CD1c-positive myeloid dendritic cell (primary cell): ENCODE measurements at regions not wholly inside any gene's neighbourhood (a gene's known extent, or its start where the extent isn't known, plus 50 kb on each side); places are given as distances from the start of the nearest gene placed in this dataset.

Source experiments
- DNase-seq: peaks from one replicate; pipeline ENCODE4 v3.0.0-alpha.2; 2016; ENCODE audit errors: extremely low spot score

DNA sequence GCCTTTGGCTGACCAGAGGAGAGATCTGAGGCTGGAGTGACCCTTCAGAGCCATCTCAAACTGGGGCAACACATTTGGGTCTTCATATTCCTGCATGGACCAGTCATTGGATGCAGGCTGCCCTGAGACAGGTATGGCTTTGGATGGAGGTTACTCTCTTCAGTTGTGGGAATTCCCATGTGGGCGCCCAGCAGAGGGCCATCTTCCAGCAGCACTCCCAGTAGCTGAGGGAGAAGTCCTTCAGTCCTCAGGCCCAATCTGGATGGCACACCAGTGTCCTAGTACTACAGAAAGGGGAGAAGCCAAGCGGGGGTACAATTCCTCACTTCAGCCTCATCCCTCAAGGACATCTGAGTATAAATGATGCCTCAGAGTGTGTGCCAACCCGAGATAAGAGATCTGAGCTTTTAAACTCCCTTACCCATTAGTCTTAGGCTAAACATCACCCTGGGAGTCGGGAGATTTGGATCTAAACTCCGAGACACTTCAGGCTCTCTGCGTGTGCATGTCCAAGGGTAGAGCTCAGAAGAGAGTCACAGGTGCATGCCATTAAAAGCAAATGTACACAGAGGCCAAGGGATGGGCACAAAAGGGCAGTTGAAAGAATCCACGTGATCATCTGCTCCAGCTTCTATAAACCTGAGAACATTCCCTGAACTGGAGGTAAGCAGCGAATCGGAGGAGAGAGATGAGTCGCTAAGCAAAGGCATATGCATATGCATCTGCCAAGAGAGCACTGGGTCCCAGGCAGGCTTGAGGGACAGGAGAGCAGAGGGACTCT, 204.6 kb downstream of the CD83 start:
- DNase-seq, result no peak

DNA sequence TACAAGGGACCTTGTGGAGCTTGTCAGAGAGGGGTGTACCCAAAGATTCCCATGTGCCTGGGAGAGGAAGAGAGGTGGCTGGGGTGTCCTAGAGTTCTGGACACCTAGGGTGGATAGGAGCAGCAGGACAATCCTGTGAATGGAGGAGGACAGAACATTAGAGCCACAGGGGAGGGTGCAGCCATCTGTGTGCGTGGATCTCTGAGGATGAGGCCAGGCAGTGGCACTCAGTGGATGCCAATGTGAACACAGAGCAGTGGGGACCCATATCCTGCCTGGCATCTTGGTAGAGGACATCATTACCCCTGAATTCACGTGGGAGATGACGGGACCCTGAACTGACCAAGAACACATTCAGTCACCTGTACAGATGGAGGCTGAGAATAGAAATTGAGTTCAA, 205.3 kb downstream of the CD83 start:
- DNase-seq, result no peak

DNA sequence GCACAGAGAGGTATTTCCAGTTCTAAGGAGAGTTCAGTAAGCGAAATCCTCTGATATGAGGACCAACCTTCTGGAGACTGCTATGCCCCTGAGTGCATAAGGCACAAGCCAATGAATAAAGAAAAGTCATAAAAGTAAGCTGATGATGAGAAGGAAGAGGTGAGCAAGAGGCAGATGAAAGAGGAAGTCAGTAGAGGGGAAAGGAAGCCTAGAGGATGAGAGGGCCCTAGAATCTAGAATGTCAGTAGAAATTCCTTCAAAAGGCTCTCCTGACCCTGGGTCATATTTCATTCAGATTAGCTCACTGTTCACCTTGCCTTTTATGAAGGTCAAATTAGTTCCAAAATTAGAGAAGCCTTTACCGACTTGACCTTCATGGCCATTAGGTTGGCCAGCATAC, 209.2 kb downstream of the CD83 start:
- no peak for DNase-seq

DNA sequence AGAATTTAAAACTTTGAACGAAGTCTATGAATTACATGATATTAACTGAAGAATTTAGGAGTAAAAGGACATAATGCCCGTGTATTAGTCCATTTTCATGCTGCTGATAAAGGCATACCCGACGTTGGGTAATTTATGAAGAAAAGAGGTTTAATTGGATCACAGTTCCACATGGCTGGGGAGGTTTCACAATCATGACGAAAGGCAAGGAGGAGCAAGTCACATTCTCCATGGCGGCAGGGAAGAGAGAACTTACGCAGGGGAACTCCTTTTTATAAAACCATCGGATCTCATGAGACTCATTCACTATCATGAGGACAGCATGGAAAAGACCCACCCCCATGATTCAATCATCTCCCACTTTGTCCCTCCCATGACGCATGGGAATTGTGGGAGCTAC, 210.6 kb downstream of the CD83 start:
- DNase-seq, result no peak

DNA sequence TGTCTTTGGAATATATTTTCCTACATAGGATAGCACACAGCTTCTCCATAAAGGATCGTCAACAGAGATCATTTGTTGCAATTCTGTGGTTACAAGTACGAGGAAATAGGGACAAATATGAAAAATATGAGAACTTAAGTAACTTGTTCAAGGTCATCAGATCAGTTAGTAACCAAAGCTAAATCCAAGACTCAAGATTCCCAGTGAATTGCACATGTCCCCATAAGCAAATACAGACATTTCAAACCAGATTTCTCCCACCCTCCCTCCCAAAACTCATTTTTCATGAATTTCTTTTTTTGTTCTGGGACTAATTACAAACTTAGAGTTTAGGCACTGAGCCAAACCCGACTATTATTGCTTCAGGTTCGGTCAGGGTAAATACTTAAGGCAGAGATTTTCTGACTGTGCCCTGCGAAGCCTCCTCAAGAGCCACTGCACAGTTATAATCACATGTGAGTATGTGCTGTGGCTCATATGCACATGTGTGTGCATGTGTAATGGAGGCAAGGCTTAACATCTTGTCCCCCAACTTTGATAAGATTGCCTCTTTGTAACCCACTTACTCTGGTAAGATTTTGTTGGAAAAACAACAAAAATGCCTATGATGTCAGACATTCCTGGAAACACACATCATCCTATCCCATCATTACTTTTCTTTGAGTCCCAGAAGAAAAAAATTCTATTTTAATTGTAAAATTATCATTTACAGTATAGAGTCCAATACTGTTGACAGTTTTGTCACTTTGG, 216.2 kb downstream of the CD83 start:
- DNase-seq, result no peak

DNA sequence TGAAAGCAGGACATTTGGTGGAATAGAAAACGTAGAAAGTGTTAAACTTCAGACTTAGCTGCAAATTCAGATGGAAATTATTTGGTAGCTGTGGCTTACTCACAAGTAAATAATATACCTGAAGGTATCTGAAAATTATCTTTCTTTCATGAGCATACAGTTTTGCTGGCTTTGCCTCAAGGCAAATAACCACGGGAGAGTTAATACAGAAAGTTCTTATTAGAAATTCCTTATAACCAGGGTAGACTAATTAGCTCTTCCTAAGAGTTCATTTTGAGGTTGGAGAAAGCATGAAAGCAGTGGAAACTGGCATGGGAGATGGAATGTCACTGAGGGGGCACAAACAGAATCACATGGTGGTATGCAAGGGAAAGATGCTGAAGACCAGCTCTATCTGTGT, 217.5 kb downstream of the CD83 start:
- DNase-seq, result no peak

DNA sequence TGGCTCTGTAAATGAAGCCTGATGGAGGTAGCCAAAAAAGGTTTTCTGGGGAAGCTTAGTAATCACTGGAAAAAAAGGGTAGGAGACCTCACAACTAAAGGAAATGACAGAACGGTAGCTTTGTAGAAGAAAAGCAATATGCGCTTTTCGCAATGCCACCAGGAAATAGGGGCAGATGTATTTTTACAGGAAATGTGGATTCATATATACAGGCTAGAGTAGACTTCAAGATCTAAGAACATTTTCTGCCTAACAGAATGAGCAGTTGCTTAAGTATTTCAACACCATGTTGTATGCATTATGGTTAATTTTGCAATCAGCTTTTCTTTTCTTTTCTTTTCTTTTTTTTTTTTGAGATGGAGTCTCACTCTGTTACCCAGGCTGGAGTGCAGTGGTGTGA, 219.6 kb downstream of the CD83 start:
- DNase-seq, result no peak

DNA sequence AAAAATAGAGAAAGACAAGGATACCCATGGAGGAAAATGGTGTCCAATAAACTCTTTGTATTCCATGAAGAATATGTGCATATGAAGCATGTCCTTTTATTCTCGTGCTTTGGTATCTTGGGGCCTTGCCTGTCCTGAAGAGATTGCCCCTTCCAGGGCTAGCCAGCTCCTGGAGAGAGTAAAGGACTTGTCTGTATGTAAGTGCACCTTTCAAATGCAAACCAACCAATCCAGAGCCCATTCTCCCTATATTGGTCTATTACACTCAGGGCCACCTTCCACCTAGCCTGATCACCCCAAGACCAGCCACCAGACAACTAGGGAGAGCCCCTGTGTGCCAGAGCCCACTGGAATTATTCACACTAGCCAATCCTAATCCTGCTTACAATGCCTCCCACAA, 221.6 kb downstream of the CD83 start:
- no peak for DNase-seq

DNA sequence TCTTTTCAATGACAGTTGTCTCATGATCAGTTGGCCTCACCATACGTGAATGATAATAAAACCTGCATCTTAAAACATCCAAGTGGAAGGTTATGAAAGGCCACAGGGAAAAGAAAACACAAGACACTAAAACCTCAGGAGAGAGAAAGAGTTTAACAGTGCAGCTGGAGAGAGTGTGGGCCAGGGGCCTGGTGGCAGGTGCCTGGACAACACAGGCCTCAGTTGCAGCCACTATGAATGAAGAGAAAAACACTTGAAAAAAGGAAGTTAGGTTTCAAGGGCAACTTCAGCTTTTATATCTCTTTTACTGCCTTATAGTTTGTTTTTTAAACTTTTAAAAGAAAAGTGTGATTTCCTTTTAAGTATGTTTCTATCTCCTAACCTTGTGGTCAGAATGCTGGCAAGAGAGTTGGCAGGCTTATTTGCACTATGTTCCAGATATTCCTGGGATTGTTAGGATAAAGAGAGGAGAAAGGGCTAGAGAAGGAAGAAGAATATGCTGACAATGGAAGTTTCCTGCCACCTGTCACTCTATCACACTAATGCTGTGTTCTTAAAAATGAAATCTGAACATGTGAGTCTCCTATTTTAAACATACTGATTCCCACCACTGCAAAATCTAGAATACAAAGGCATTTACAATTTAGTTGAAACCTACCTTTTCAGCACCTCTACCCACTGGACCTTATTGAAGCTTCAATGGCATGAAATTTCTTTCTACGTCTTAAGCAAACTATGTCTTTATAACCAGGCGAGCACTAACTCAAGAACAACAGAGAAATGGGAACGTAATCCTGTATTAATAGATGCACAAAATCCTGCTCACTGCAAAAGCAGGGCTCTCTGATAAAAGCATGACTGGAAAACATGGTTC, 222.4 kb downstream of the CD83 start:
- no peak for DNase-seq

DNA sequence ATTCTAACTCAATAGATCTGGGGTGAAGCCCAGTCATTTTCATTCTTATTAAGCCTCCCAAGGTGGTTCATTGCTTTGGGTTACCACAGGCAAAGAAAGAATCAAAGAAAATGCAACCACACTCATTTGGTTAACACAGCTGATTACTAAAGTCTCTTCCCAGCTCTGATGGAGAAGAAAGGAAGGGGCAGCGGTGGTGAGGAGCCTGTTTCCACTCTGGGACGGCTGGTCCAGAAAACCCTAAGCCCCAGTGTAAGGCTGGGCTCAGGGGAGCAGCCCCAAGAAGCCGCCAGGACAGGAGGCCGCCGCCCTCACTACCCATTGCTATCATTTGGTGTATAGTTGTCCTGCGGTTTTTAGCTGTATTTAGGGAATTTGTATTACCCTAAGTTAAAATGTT, 226.9 kb downstream of the CD83 start:
- DNase-seq, result no peak

DNA sequence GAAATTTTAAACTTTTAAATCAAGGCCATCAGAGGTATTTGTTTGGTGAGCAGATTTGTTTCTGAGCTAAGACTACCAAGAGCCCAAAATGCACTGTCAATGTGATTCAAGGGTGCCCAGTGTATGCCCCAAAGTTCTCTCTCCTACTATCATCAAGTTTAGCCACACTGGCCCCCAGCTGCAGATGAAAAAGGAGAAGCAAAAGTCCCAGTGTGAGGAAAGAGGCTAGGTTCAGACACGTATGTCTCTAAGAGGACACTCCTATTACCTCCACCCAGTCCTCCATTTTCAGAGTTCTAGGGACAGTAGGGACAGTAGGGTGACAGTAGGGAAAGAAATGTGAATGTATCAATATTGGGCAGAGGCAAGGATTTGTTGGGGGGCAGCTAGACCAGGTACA, 230.8 kb downstream of the CD83 start:
- DNase-seq, result peak; percentile 18

DNA sequence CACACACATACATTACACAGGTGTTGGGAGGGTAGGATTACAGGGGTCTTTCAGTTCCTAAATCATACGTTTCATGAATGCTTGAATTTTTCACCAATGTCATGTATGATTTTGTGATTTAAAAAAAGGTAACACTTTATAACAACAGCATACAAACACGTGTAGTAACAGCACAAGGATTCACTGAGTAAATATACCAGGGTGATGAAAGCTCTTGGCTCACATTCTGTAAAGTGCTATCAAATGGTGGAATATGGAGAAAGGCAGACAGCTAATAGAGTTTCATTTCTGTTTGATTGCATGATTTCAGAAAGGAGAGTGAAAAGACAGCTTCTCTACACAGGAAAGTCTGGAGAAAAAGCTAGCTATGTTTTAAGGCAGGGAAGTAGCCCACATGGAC, 231.9 kb downstream of the CD83 start:
- DNase-seq, result no peak

DNA sequence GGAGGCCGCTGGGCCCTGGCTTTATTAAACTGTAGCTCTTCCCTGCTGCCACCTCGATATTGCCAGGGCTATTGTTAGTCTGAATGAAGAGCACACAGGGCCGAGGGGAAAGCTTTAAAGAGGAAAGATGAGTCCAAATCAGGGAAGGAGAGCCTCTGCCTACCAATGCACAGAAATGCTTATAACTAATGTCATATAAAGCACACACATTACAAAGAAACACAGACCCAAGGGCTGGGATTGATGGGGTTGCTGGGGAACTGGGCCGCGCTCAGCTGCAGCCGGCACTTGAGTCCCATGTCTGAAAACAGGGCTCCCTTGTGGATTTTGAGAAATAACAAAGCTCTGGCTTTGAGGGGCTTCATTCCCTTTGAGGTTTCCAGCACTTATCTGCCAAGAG, 232.6 kb downstream of the CD83 start:
- no peak for DNase-seq

DNA sequence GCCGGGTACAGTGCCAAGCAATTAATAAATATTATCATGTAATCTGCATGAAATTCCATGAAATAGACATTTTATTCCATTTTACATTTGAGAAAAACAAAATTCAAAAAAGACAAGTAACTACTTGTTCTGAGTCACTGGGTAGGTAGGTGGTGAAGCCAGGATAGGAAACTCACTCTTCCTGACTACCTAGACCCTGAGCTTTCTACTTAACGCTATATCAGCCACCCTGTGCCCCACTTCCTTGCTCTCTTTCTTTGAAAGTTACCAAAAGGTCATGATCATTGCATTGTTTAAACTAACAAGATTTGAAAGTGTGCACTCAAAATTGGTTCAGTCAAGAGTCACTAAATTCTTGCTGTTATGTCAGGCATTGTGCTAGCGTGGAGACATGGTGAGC, 235.7 kb downstream of the CD83 start:
- no peak for DNase-seq

DNA sequence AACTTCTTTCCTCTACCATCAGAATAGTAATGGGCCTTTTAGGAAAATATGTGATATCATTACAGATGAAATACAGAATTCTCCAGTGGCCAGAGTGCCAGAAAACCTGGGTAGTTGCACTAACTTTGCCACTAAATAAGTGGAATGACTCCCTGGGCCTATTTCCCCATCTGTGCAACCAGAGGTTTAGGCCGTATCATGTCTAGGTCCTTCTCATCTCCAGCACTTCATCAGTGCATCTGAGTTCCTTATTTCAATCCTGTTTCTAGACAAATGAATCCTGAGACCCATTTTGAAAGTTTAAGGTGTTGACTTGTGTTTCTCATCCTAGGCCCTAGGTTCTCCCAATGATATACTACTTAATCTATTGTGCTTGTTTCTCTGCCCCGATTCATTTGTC, 236.2 kb downstream of the CD83 start:
- no peak for DNase-seq

DNA sequence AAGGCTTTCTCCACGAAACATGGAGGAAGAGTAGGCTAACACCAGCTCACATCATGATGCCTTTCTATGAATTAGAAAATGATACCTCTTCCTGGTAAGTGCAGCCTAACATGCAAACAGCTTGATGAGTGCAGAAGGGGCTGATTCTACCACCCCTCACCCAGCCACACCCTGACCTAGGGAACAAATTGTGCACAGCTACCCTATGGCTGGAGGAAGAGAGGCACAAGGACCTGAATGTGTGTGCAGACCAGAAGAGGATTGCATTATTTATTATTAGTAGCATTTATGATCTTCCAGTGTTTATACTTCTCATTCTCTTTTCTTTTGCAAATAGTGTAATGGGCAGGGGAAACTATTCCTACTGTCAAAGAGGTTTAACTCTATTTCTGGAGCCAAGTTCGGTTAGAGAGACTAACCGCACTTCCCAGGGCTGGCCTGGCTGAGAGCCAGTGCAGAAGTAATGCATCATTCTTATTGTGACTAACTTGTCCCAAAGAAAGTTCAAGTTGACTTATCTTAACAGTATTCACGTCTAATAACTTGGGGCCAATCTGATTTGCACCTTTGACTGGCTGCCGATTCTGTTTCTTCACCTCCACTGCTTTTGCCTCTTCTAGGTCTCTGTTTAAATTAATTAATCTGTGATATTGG, 237.5 kb downstream of the CD83 start:
- peak; percentile 20 for DNase-seq

DNA sequence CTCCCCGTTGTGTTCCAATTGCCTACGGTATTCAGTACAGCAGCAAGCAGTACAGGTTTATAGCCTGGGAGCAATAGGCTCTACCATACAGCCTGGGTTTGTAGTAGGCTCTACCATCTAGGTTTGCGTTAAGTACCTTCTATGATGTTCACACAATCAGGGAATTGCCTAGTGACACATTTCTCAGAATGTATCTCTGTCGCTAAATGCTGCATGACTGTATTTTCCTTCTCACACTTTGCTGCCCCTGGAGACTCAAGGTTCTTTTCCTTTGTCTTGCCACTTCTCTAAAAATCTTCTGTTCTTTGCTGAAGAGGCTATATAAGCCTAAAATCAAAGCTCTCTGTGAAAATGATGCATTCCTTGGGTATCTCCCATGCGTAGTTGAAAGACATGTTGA, 241.9 kb downstream of the CD83 start:
- no peak for DNase-seq

DNA sequence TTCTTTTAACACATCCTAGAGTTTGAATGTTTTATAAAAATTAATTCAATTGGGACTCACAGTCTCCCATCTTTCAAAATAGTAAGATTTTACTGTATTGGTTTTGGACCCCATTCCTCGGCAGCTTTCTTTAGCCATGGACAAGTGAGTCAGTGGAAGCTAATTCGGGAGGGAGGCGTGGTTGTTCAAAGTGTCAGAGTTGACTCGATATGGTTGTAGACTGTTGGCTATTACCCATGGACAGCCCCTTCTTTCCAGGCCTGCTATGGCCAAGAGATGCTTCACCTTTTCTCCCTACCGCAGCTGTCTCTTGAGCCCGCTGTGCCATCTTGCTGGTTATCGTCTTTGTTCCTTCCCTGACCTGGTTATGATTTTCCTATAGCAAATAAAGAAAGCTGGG, 243.0 kb downstream of the CD83 start:
- no peak for DNase-seq

DNA sequence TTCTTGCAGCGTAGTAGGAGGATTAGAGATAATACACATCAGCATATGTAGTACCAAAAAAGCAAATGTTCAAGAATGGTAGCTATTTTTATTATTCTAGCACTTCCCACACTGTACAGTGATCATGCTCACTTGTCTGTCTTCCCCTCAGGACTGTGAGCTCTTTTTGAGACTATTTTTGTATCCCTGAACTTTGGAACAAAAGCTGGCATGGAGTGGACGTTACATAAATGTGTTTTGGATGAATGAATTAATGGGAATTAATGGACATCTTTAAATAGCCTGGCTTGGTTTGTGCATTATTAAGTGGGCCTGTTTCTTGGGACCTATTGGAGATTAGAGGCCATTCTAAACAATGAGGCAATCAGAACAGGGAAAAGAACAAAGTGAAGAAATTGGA, 243.7 kb downstream of the CD83 start:
- DNase-seq, result no peak

DNA sequence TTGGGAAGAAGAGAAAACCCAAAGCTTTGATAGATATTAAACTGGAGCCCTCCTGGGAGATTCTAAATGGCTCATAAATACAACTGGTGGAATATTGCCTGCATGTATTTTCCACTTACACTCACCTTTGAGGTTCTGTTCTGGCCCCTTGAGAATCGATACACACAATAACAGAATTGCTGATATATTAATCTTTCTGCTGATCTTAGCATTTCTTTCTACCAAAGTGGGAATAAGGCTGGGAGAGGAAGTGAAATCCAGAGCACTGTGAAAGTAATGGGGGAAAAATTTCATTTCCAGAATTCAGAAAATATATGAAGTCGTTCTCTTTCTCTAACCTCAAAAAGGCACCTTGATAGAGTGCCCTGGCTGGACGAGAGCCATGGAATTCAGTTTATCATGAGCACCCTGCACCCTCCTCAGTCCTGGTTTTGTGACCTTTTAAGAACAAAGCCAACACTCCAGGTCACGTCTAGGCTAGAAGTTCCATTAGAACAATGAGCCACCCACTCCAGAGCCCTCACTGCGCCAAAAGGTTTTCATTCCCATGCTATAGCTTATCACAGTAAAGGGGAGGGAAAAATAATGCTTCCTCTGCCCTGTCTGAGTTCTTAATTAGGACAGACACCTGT, 244.5 kb downstream of the CD83 start:
- no peak for DNase-seq

DNA sequence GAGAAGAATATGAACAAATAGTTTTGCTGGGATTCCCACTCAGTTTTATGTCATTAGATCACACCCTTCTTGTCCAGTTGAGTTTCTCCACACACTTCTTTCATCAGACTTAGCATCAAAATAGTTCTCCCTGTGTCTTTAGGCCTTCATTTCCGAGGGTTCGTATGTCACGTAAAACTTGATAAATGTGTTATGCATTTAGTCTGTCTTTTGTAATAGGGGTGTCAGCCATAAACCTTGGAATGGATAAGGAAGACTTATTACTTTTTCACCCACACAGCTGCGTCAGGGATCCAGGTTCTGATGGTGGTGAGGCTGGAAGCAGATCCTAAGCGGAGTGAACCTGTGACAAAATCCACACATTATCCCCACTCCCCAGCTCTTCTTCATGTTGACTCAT, 246.8 kb downstream of the CD83 start:
- DNase-seq, result no peak

DNA sequence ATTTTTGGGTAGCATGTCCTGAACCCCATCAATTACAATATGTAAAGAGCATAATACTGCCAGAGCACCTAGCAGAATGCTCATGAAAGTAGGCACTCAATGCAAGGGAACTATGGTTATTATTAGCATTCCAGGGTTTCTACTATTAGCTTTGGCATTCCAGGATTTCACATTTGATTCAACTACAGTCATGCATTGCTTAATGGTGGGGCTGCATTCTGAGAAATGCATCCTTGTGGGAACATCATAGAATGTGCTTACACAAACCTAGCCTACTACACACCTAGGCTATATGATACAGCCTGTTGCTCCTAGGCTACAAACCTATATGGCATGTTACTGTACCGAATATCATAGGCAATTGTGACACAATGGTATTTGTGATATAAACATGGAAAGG, 247.8 kb downstream of the CD83 start:
- DNase-seq, result no peak
